Left lung (tissue), 4 donors: ENCODE measurements at regions not wholly inside any gene's neighbourhood (a gene's known extent, or its start where the extent isn't known, plus 50 kb on each side); places are given as distances from the start of the nearest gene placed in this dataset.
"Not testable (repeated sequence)": the region's sequence is repeated elsewhere in the genome, so short reads cannot be mapped to it uniquely, and the experiment has no call there.

Experiments used
- ATAC-seq: fragments of 200-7000 bp; cut with Tn5 transposase; one replicate; pipeline ENCODE4 v1.9.1; 2020; ENCODE audit warnings: moderate library complexity
- DNase-seq, 4 donors: peaks; one replicate each; pipeline ENCODE4 v3.0.0-alpha.2; 2013 to 2020
- H3K27ac ChIP-seq, 2 donors: fragments of 200-600 bp; sonication (generic) in 1 of 2; one replicate each; pipeline versions ENCODE4 v1.5.0 to v1.8.0; 2020 to 2021
- H3K27me3 ChIP-seq, 2 donors: fragments of 200-600 bp; sonication (generic) in 1 of 2; one replicate each; pipeline versions ENCODE4 v1.5.0 to v1.8.0; 2020 to 2021
- H3K36me3 ChIP-seq, 2 donors: fragments of 200-600 bp; sonication (generic) in 1 of 2; one replicate each; pipeline versions ENCODE4 v1.5.0 to v1.8.0; 2020 to 2021
- H3K4me1 ChIP-seq, 2 donors: fragments of 200-600 bp; one replicate each; pipeline ENCODE4 v1.8.0; 2021
- H3K4me3 ChIP-seq, 2 donors: fragments of 200-600 bp; sonication (generic) in 1 of 2; one replicate each; pipeline versions ENCODE4 v1.5.0 to v1.8.0; 2020 to 2021; ENCODE audit warnings: mild to moderate bottlenecking in 1 of 2
- H3K9me3 ChIP-seq, 2 donors: fragments of 200-600 bp; sonication (generic) in 1 of 2; one replicate each; pipeline versions ENCODE4 v1.5.0 to v1.8.0; 2020 to 2021
- intact Hi-C, 2 donors: fragments of 100-400 bp; cut with DNase I; formaldehyde crosslinking; loops; one replicate each; pipeline versions ENCODE4 v1.11.2 to v1.14.2; 2022
- TF ChIP-seq, protein P1 (sequence below), 2 donors: fragments of 200-600 bp; sonication (generic) in 1 of 2; IDR thresholded peaks; one replicate each; pipeline versions ENCODE4 v1.5.0 to v1.8.0; 2021; ENCODE audit warnings: antibody characterized with exemption in 2 of 2
- donor health status: DM: no; HTN: yes; CAD: no.
- donor health status: DM: no; HTN: no; CAD: no.

DNA sequence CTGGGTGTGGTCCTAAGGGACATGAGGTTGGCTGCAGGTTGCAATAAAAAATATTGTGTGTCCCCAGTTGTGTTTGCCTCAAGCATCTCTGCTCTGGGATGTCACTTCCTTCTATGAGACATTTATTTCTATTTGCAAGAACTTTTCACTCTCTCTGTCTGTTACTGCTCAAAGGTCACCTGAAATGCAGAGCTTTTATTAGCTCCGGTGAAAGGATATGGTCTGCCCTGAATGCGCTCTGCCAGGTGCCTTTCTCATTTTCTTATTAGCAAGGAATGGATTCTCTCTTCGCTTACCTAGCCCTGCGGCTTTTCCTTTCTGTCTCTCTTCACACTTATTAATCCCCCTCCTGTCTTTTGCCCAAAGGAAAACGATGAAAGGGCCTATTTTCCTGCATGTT lies 526.1 kb downstream of the TMEM38B start:
- TF ChIP-seq, protein P1, sequence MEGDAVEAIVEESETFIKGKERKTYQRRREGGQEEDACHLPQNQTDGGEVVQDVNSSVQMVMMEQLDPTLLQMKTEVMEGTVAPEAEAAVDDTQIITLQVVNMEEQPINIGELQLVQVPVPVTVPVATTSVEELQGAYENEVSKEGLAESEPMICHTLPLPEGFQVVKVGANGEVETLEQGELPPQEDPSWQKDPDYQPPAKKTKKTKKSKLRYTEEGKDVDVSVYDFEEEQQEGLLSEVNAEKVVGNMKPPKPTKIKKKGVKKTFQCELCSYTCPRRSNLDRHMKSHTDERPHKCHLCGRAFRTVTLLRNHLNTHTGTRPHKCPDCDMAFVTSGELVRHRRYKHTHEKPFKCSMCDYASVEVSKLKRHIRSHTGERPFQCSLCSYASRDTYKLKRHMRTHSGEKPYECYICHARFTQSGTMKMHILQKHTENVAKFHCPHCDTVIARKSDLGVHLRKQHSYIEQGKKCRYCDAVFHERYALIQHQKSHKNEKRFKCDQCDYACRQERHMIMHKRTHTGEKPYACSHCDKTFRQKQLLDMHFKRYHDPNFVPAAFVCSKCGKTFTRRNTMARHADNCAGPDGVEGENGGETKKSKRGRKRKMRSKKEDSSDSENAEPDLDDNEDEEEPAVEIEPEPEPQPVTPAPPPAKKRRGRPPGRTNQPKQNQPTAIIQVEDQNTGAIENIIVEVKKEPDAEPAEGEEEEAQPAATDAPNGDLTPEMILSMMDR (IDR thresholded peaks at IDR 0.05), result no peak
- ATAC-seq, result no peak
- Histone ChIP-seq H3K36me3 (no peaks in the 10 kb centered on the region), H3K4me3 (no peak overlapping the region), H3K27ac (no peak overlapping the region), H3K27me3 (no peaks in the 10 kb centered on the region), H3K9me3 (no peaks in the 10 kb centered on the region), H3K4me1 (no peaks in the 10 kb centered on the region)
- intact Hi-C loops, result no loop called here
- DNase-seq, result no peak

DNA sequence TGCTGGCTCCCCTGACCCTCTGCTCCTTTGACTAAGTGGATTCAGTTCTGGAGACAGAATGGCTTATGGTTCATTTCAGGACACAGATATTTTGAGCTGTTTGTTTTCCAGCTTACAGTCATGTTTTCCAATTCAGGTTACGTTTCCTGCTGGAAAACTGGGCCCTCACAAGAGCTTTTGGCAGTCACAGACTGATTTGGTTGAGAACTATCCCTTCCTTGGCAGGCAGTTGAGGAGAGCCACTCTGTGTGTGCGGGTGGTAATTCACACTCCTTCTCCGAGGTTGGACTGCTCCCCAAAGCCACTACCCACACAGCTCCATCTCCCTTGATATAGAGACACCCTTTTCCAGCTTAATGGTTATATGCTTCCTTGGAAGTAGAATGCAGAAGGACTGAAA lies 534.5 kb downstream of the TMEM38B start:
- Histone ChIP-seq H3K36me3 (no peaks in the 10 kb centered on the region), H3K27me3 (no peaks in the 10 kb centered on the region), H3K27ac (no peak overlapping the region), H3K4me1 (no peaks in the 10 kb centered on the region), H3K9me3 (no peaks in the 10 kb centered on the region), H3K4me3 (no peak overlapping the region)
- TF ChIP-seq, protein P1 (IDR thresholded peaks at IDR 0.05), result no peak
- intact Hi-C loops, result no loop called here
- ATAC-seq (no peak), DNase-seq (peak in 1 of 4 donors; percentile 29)

GRCh38 chr9:106233116-106233515 lies 538.8 kb downstream of the TMEM38B start:
- DNase-seq (no peak), ATAC-seq (no peak)
- no peak overlapping the region for H3K4me3 ChIP-seq
- H3K27ac ChIP-seq, result no peak overlapping the region
- no peaks in the 10 kb centered on the region for H3K4me1 ChIP-seq
- H3K27me3 ChIP-seq, result no peaks in the 10 kb centered on the region
- no peaks in the 10 kb centered on the region for H3K36me3 ChIP-seq
- intact Hi-C loops, result no loop called here
- peaks cover 0 to 5% of the 10 kb centered on the region in 2 donors for H3K9me3 ChIP-seq
- TF ChIP-seq, protein P1 (IDR thresholded peaks at IDR 0.05), result no peak

DNA sequence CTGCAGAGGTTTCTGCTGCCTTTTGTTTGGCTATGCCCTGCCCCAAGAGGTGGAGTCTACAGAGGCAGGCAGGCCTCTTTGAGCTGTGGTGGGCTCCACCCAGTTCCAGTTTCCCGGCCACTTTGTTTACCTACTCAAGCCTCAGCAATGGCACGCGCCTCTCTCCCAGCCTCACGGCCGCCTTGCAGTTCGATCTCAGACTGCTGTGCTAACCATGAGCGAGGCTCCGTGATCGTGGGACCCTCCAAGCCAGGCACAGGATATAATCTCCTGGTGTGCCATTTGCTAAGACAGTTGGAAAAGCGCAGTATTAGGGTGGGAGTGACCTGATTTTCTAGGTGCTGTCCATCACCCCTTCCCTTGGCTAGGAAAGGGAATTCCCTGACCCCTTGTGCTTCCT lies 566.6 kb downstream of the TMEM38B start:
- H3K36me3 ChIP-seq, ATAC-seq, intact Hi-C loops, H3K27me3 ChIP-seq, H3K4me3 ChIP-seq, H3K27ac ChIP-seq, H3K4me1 ChIP-seq: not testable (repeated sequence)
- peaks cover 0 to 22% of the 10 kb centered on the region in 2 donors for H3K9me3 ChIP-seq
- peak in 1 of 4 donors; percentile 43 for DNase-seq

DNA sequence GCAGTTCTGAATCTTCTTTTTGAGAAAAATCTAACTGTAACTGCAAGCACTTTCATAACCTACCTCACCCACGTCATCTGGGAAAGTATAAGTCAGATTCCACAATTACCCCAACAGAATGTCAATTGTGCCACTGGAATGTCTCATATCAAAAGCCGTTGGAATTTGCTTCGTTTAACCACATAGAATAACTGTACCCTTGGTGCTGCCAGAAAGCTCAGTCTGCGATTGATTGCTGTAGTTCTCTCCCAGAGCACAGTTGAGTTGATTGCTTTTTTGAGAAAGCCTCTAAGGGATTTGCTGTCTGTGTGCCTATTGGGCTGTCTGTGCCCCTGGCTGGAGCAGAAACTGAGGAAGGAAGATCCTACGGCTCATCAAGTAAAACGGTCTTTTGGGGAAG lies 583.6 kb downstream of the TMEM38B start:
- Histone ChIP-seq H3K4me1 (no peaks in the 10 kb centered on the region), H3K4me3 (no peak overlapping the region), H3K36me3 (no peaks in the 10 kb centered on the region), H3K27ac (no peak overlapping the region), H3K9me3 (peaks cover 0 to 5% of the 10 kb centered on the region in 2 donors), H3K27me3 (no peaks in the 10 kb centered on the region)
- intact Hi-C loops, result no loop called here
- ATAC-seq, result no peak
- DNase-seq, result no peak
- TF ChIP-seq, protein P1 (IDR thresholded peaks at IDR 0.05), result no peak

DNA sequence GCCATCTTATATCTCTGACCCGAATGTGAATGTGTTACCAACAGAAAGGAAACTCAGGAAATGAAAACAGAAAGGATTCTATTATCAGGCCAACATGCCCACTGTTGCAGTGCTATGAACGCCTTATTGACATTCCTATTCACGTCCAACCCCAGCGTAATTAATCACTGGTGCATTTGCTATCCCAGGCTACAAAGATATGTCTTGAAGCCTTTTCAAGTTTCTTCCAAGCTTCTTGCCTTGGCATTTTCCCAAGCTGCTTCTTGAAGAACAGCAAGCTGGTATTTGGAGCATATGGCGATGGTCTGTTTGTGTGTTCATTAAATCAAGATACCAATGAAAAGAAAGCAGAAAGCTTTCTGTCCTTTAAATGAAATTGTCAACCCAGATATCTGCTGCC lies 579.2 kb upstream of the ZNF462 start:
- H3K27me3 ChIP-seq, result no peaks in the 10 kb centered on the region
- TF ChIP-seq, protein P1 (IDR thresholded peaks at IDR 0.05), result no peak
- no peak for ATAC-seq
- no peaks in the 10 kb centered on the region for H3K36me3 ChIP-seq
- no peak for DNase-seq
- no peaks in the 10 kb centered on the region for H3K4me1 ChIP-seq
- H3K9me3 ChIP-seq, result no peaks in the 10 kb centered on the region
- H3K27ac ChIP-seq, result no peak overlapping the region
- intact Hi-C loops, result no loop called here
- H3K4me3 ChIP-seq, result no peak overlapping the region
